Aorta (tissue), 5 donors: ENCODE measurements at regions not wholly inside any gene's neighbourhood (a gene's known extent, or its start where the extent isn't known, plus 50 kb on each side); places are given as distances from the start of the nearest gene placed in this dataset.
"Not testable (repeated sequence)": the region's sequence is repeated elsewhere in the genome, so short reads cannot be mapped to it uniquely, and the experiment has no call there.

ENCODE experiments used
- ATAC-seq: fragments of 200-7000 bp; cut with Tn5 transposase; one replicate; pipeline ENCODE4 v1.9.1; 2022; ENCODE audit warnings: moderate library complexity; ENCODE audit not compliant: low FRiP score
- DNase-seq, 2 donors: peaks; one replicate each; pipeline ENCODE4 v3.0.0-alpha.2; 2020
- H3K27ac ChIP-seq, 2 donors: one replicate each; pipeline ENCODE4 v1.5.1; 2013; ENCODE audit warnings: low read length in 2 of 2, mild to moderate bottlenecking in 2 of 2, moderate library complexity in 2 of 2, control low read depth in 1 of 2, inconsistent platforms in 1 of 2, low read depth in 1 of 2
- H3K27me3 ChIP-seq, 2 donors: one replicate each; pipeline ENCODE4 v1.6.1; 2013; ENCODE audit warnings: control low read depth in 1 of 2, low read length in 1 of 2, mild to moderate bottlenecking in 1 of 2, moderate library complexity in 1 of 2; ENCODE audit not compliant: insufficient read depth in 2 of 2, control insufficient read depth in 1 of 2
- H3K36me3 ChIP-seq, 2 donors: one replicate each; pipeline ENCODE4 v1.6.1; 2013; ENCODE audit warnings: control low read depth in 1 of 2, low read length in 1 of 2, mild to moderate bottlenecking in 1 of 2; ENCODE audit not compliant: insufficient read depth in 2 of 2, control insufficient read depth in 1 of 2
- H3K4me1 ChIP-seq, 2 donors: one replicate each; pipeline ENCODE4 v1.6.1; 2013; ENCODE audit warnings: low read length in 2 of 2, control low read depth in 1 of 2, mild to moderate bottlenecking in 1 of 2, moderate library complexity in 1 of 2; ENCODE audit not compliant: insufficient read depth in 2 of 2, control insufficient read depth in 1 of 2
- H3K4me3 ChIP-seq, 2 donors: one replicate each; pipeline ENCODE4 v1.5.1; 2013; ENCODE audit warnings: low read length in 2 of 2, control low read depth in 1 of 2, mild to moderate bottlenecking in 1 of 2
- H3K9me3 ChIP-seq: one replicate; pipeline ENCODE4 v1.6.1; 2013; ENCODE audit warnings: mild to moderate bottlenecking, low read length; ENCODE audit not compliant: control insufficient read depth
- WGBS, 2 donors: extraction: QIAGEN DNeasy Blood & Tissue Kit; methylation state at CpG; one replicate each; pipeline ENCODE4 v1.1.7; 2013; 5-methylcytosine and 5-hydroxymethylcytosine counted together
- intact Hi-C, 2 donors: fragments of 100-400 bp; cut with DNase I; formaldehyde crosslinking; loops; one replicate each; pipeline versions ENCODE4 v1.14.2 to v1.15.0; 2022
- donor health status: healthy with polysubstance abuse.
- donor health status: Bipolar disorder and iron deficiency.
- donor health status: DM: no; HTN: no; CAD: no.
- donor health status: DM: no; HTN: no; CAD: no.
- donor health status: DM: yes; HTN: yes; CAD: no.

- Histone ChIP-seq H3K9me3 (peaks cover 2% of the 10 kb centered on the region), H3K36me3 (no peaks in the 10 kb centered on the region), H3K27me3 (no peaks in the 10 kb centered on the region), H3K4me1 (no peaks in the 10 kb centered on the region), H3K4me3 (no peak overlapping the region), H3K27ac (no peak overlapping the region)
- intact Hi-C loops: no loop called here
- ATAC-seq: no peak
- 94% methylated on average over 3 of the region's 3 CpGs for WGBS, 2 donors
- no peak for DNase-seq
Measured at GRCh38 chr1:119191325-119191724, 50.9 kb upstream of the WARS2 start.

- Histone ChIP-seq H3K27ac (no peak overlapping the region), H3K9me3 (no peaks in the 10 kb centered on the region), H3K4me1 (no peaks in the 10 kb centered on the region), H3K27me3 (no peaks in the 10 kb centered on the region), H3K4me3 (no peak overlapping the region), H3K36me3 (no peaks in the 10 kb centered on the region)
- intact Hi-C loops: no loop called here
- WGBS, 2 donors: 67 to 78% methylated on average over 2 of the region's 2 CpGs
- ATAC-seq (no peak), DNase-seq (no peak)
Measured at GRCh38 chr1:119204197-119204960, 63.9 kb upstream of the WARS2 start.

GRCh38 chr1:119204961-119205357, 64.5 kb upstream of the WARS2 start:
- DNase-seq: no peak
- Histone ChIP-seq H3K4me3 (no peak overlapping the region), H3K36me3 (no peaks in the 10 kb centered on the region), H3K27me3 (no peaks in the 10 kb centered on the region), H3K9me3 (no peaks in the 10 kb centered on the region), H3K27ac (no peak overlapping the region), H3K4me1 (no peaks in the 10 kb centered on the region)
- 88 to 91% methylated on average over 1 of the region's 1 CpG for WGBS, 2 donors
- no peak for ATAC-seq
- intact Hi-C loops: no loop called here

- Histone ChIP-seq H3K27ac (no peak overlapping the region), H3K9me3 (no peaks in the 10 kb centered on the region), H3K27me3 (no peaks in the 10 kb centered on the region), H3K36me3 (no peaks in the 10 kb centered on the region), H3K4me1 (no peaks in the 10 kb centered on the region), H3K4me3 (no peak overlapping the region)
- WGBS, 2 donors: 86 to 90% methylated on average over 5 of the region's 5 CpGs
- DNase-seq (no peak), ATAC-seq (no peak)
- intact Hi-C loops: no loop called here
Measured at GRCh38 chr1:119209061-119209460, 68.6 kb upstream of the WARS2 start.

GRCh38 chr1:119209596-119210295, 69.3 kb upstream of the WARS2 start:
- Histone ChIP-seq H3K27me3 (no peaks in the 10 kb centered on the region), H3K36me3 (no peaks in the 10 kb centered on the region), H3K4me3 (no peak overlapping the region), H3K27ac (no peak overlapping the region), H3K4me1 (no peaks in the 10 kb centered on the region), H3K9me3 (no peaks in the 10 kb centered on the region)
- DNase-seq: no peak
- intact Hi-C loops: no loop called here
- ATAC-seq: no peak
- WGBS, 2 donors: 28 to 47% methylated on average over 1 of the region's 1 CpG

GRCh38 chr1:119210296-119210649, 69.8 kb upstream of the WARS2 start:
- no peaks in the 10 kb centered on the region for H3K4me1 ChIP-seq
- no peaks in the 10 kb centered on the region for H3K27me3 ChIP-seq
- H3K9me3 ChIP-seq: no peaks in the 10 kb centered on the region
- intact Hi-C loops: no loop called here
- DNase-seq: no peak
- 91 to 95% methylated on average over 1 of the region's 1 CpG for WGBS, 2 donors
- H3K36me3 ChIP-seq: no peaks in the 10 kb centered on the region
- ATAC-seq: no peak
- no peak overlapping the region for H3K27ac ChIP-seq
- H3K4me3 ChIP-seq: no peak overlapping the region

GRCh38 chr1:119213213-119213612, 72.8 kb upstream of the WARS2 start:
- H3K4me1 ChIP-seq, H3K27me3 ChIP-seq, H3K36me3 ChIP-seq, H3K4me3 ChIP-seq, H3K9me3 ChIP-seq, intact Hi-C loops, H3K27ac ChIP-seq, ATAC-seq, DNase-seq: not testable (repeated sequence)
- 92 to 95% methylated on average over 1 of the region's 1 CpG for WGBS, 2 donors

- H3K27ac ChIP-seq, DNase-seq, intact Hi-C loops, H3K27me3 ChIP-seq, H3K4me1 ChIP-seq, H3K9me3 ChIP-seq, H3K4me3 ChIP-seq, ATAC-seq, H3K36me3 ChIP-seq: not testable (repeated sequence)
- WGBS, 2 donors: 91 to 94% methylated on average over 6 of the region's 6 CpGs
Measured at GRCh38 chr1:119214961-119215360, 74.5 kb upstream of the WARS2 start.

- H3K9me3 ChIP-seq: peaks cover 4% of the 10 kb centered on the region
- H3K27me3 ChIP-seq: no peaks in the 10 kb centered on the region
- no peaks in the 10 kb centered on the region for H3K4me1 ChIP-seq
- no peak overlapping the region for H3K27ac ChIP-seq
- intact Hi-C loops: no loop called here
- no peak for DNase-seq
- ATAC-seq: no peak
- peaks cover 0 to 2% of the 10 kb centered on the region in 2 donors for H3K36me3 ChIP-seq
- H3K4me3 ChIP-seq: no peak overlapping the region
Measured at GRCh38 chr1:119217309-119217828, 76.9 kb upstream of the WARS2 start.
